ENCODE measurements at regions not wholly inside any gene's neighbourhood (a gene's known extent, or its start where the extent isn't known, plus 50 kb on each side); places are given as distances from the start of the nearest gene placed in this dataset.

- TF ChIP-seq STAT1 (IDR thresholded peaks at IDR 0.05; ENCODE audit: unreplicated experiment) (no peak), CTCF (conservative IDR thresholded peaks at IDR 0.05; ENCODE audit: low read depth in 2 of 2) (no peak), JUNB (IDR thresholded peaks at IDR 0.05; ENCODE audit: unreplicated experiment) (no peak), POLR2AphosphoS5 (IDR thresholded peaks at IDR 0.05; ENCODE audit: low read depth) (no peak), EZH2phosphoT487 (IDR thresholded peaks at IDR 0.05; ENCODE audit: unreplicated experiment) (no peak), EZH2 (IDR thresholded peaks at IDR 0.05; ENCODE audit: low read depth, unreplicated experiment) (no peak)
These were observed 102.6 kb upstream of the EPHA6 start for GRCh38 chr3:96711816-96712215.
